GM18502 (cell line): ENCODE measurements at regions not wholly inside any gene's neighbourhood (a gene's known extent, or its start where the extent isn't known, plus 50 kb on each side); places are given as distances from the start of the nearest gene placed in this dataset.
"Not testable (repeated sequence)": the region's sequence is repeated elsewhere in the genome, so short reads cannot be mapped to it uniquely, and the experiment has no call there.

Source experiments
- ATAC-seq: cut with Tn5 transposase; IDR thresholded peaks from one replicate; pipeline ENCODE4 v1.9.1; 2021; ENCODE audit warnings: mild to moderate bottlenecking; ENCODE audit not compliant: unreplicated experiment, poor library complexity

GRCh38 chr16:26701243-26701886 is 365.4 kb upstream of the C16orf82 start:
- peak; percentile 53 for ATAC-seq

DNA sequence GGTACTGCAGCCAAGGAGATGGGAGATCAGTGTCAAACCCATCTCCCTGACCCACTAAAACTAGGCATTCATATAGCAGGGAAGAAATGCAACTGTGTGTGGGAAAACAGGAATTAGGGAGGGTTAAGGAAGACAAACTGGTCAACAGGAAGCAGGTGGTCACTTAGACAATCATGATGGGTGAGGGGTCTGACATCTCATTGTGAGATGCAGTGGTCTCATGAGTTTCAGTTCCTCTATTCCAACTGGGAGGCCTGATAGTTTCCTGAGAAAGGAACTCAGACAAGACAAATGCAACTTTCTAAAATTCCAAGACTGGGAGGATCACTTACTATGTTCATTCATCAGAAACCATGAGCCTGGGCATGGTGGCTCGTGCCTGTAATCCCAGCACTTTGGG is 361.4 kb upstream of the C16orf82 start:
- no peak for ATAC-seq

DNA sequence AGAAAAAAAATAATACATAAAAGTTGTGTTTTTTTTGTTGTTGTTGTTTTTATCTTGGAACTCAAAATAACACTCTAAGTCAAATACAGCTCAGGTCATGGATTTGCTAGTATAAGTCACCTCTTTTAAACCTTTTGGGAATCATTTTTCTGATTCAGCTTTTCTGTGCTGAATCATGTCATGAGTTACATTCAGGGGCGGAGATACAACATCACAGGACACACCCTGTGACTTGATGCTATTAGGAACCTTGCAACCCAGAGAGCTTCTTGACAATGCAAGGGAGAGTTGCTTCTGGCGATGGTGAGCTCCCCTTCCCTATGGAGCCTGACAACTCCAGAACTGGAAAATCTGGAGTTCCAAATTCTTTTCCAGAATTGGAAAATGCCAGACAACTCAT is 358.3 kb upstream of the C16orf82 start:
- ATAC-seq = no peak

- no peak for ATAC-seq
These were observed 357.6 kb upstream of the C16orf82 start for GRCh38 chr16:26709175-26709574.

DNA sequence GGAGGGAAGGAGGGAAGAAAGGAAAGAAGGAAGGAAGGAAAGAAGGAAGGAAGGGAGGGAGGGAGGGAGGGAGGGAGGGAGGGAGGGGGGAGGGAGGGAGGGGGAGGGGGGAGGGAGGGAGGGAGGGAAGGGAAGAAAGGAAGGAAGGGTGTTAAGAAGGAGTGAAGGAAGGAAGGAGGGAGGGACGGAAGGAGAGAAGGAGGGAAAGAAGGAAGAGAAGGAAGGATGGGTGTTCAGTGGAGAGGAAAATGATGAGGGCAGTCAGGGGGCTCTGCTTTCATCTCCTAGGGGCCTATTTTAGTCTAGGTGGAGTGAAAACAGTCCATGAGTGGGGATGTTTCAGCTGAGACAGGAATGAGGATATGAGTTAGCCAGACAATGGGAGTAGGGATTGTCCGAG is 357.0 kb upstream of the C16orf82 start:
- ATAC-seq = no peak

DNA sequence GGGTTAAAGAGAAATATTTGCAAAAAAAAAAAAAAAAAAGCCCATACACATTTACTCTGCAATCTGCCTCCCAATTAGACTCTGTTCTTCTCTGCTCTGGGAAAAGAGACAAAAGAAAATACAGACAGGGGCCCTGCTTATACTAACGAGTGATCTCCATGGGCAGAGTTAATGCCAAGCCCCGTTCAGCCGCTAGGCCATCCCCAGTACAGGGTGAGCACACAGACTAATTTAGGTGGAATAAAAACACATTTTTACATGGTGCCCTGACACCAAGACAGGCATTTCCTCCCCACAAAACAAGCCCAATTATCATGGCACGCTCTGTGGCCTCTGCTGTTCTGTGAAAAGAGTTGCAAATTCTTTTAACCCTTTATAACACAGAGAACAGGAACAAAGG is 356.3 kb upstream of the C16orf82 start:
- no peak for ATAC-seq

- no peak for ATAC-seq
These were observed 353.9 kb upstream of the C16orf82 start for GRCh38 chr16:26712876-26713275.

DNA sequence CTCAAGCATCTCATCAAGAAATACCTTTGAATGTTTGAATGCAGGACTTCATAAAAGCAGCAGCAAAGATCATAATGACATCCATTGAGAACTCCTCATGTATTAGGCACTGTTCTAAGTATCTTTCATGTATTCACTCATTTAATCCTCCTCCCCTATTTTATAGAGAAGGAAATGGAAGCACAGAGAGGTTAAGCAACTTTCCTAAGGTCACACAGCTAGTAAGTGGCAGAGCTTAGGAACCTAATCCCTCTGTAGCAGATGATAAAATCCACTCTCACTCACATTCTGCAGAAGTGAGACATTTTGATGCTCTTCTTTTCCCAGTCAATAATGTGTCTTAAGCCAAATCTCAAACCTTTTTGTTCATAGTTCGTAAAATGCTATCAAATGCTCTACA is 350.8 kb upstream of the C16orf82 start:
- ATAC-seq = no peak

GRCh38 chr16:26717826-26718225 is 348.9 kb upstream of the C16orf82 start:
- ATAC-seq = no peak

GRCh38 chr16:26721290-26721689 is 345.4 kb upstream of the C16orf82 start:
- no peak for ATAC-seq

- ATAC-seq = not testable (repeated sequence)
These were observed 344.8 kb upstream of the C16orf82 start for GRCh38 chr16:26721957-26722356.

DNA sequence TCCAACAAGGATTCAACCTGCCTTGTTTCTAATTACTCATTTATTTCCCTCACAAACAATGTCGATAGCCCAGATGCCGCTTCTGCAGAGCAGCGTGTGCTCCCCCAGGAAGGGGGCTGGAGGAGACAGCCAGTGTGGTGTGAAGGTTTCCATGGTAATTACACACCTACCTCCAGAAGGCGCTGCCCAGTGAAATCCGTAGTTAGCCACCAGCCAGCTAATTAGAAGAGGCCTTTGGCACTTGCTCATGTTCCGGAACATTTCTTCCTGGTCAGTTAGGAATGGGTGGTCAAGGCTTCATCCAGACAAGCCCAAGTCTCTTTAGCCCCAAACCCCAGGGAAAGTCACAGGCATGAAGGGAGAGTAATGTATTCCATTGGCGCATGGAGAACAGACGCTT is 342.5 kb upstream of the C16orf82 start:
- ATAC-seq = no peak

GRCh38 chr16:26727848-26728247 is 338.9 kb upstream of the C16orf82 start:
- ATAC-seq = no peak

DNA sequence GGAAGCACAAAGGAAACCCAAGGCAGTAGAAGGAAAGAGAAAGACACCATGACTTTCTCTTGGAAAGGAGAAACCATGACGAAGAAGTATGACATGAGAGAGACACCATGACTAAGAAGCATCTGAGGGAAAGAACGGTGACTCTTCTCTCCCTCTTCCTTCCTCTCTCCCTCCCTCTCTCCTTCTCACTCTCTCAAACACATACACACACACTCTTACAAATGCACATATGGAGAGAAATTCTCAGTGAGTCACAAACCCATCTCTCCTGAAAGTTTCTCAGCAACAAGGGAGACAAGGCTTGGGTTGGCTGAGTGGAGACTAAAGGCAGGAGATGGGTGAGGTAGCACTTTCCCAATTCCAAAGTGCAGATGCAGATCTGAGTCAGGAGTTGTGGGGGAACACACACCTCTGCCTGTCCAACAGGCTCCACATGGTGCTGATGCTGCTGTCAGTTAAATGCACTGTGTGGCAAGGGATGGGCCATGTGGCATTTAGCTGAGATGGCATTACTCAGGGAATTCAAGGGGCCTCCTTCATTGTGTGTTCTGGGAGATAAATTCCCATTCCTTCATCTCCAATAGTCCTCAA is 336.7 kb upstream of the C16orf82 start:
- ATAC-seq = no peak

GRCh38 chr16:26731729-26732128 is 335.0 kb upstream of the C16orf82 start:
- ATAC-seq = no peak

DNA sequence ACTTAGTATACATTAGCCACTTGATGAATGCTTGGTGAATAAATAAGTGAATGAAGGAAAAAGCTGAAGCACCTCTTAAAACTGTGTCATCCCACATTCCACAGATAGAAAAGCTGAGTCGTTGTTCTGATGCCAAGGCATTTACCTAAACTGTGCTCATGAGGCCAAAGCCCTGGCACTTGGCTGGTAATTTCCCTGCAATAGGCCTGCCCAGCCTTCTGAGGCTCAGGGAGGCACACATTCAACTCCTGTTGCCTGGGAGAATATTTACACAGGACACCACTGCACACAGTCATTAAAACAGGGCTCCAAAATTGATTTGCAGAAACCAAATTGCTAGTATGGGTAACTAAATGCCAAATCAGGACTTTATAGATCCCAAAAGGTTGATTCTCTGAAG is 333.0 kb upstream of the C16orf82 start:
- no peak for ATAC-seq

GRCh38 chr16:26735521-26735920 is 331.2 kb upstream of the C16orf82 start:
- no peak for ATAC-seq

DNA sequence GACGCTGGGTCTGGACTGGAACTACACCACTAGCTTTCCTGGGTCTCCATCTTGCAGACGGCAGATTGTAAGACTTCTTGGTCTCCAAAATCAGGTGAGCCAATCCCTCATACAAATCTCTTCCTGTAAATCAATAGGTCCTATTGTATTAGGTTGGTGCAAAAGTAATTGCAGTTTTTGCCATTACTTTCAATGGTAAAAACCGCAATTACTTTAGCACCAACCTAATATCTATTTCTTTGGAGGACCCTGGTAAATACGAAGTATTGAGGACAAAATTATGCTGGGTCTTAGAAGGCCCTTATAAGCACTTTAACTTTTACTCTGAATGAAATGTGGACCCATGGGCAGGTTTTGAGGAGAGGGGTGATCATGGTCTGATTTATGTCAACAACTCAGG is 330.6 kb upstream of the C16orf82 start:
- ATAC-seq = no peak

- no peak for ATAC-seq
These were observed 326.0 kb upstream of the C16orf82 start for GRCh38 chr16:26740771-26741170.

DNA sequence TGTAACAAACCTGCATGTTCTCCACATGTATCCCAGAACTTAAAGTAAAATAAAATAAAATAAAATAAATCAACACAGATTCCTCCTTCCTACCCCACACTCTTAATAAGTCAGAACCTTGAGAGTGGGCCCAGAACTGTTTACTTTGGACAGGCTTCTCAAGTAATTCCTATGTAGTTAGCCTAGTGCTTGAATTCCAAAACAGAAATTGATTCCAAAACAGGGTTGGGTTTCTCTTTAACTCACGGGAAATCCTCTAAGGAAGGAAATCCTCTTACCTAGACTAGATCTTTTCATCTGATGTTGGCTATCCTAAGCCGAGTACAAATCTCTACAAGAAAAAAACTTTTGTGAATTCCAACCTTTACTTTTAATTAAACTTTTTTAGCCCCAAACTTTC is 324.7 kb upstream of the C16orf82 start:
- no peak for ATAC-seq

GRCh38 chr16:26744430-26744829 is 322.3 kb upstream of the C16orf82 start:
- ATAC-seq = no peak

DNA sequence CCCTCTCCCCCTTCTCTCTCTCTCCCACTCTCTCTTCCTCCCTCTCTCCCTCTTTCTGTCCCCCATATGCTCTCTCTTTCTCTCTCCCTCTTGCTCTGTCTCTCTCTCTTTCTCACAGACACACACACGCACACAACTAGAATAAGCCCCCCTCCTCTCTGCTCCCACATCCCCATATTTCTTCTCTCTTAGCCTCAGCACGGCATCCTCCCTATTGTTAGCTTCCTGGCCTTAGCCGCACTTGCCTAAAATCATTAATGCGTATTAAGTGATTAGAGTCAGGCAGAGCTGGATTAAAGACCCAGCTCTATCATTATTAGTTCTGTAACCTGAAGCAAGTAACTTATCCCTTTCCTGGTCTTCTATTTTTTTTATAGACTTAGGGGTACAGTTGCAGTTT is 319.0 kb upstream of the C16orf82 start:
- no peak for ATAC-seq
